ENCODE measurements at regions not wholly inside any gene's neighbourhood (a gene's known extent, or its start where the extent isn't known, plus 50 kb on each side); places are given as distances from the start of the nearest gene placed in this dataset.

DNA sequence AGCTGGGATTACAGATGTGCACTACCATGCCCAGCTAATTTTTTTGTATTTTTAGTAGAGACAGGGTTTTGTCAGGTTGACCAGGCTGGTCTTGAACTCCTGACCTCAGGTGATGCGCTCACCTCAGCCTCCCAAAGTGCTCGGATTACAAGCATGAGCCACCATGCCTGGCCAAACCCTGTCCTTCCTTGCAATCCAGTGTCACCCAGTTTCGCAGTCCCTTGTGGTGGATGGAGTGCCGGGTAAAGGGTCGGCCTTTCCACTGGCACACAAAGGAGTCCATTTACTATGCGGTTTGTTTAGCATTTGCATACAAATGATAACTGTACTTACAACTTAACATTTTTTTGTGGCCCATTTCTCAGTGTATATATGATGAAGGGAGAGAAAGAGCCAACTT, 99.3 kb upstream of the TIAM2 start:
- TF ChIP-seq, protein P1, sequence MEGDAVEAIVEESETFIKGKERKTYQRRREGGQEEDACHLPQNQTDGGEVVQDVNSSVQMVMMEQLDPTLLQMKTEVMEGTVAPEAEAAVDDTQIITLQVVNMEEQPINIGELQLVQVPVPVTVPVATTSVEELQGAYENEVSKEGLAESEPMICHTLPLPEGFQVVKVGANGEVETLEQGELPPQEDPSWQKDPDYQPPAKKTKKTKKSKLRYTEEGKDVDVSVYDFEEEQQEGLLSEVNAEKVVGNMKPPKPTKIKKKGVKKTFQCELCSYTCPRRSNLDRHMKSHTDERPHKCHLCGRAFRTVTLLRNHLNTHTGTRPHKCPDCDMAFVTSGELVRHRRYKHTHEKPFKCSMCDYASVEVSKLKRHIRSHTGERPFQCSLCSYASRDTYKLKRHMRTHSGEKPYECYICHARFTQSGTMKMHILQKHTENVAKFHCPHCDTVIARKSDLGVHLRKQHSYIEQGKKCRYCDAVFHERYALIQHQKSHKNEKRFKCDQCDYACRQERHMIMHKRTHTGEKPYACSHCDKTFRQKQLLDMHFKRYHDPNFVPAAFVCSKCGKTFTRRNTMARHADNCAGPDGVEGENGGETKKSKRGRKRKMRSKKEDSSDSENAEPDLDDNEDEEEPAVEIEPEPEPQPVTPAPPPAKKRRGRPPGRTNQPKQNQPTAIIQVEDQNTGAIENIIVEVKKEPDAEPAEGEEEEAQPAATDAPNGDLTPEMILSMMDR (IDR thresholded peaks at IDR 0.05), result no peak
- no peak for TF ChIP-seq ZFX (IDR thresholded peaks at IDR 0.05; ENCODE audit: borderline replicate concordance)
